GM10248 (cell line): ENCODE measurements at regions not wholly inside any gene's neighbourhood (a gene's known extent, or its start where the extent isn't known, plus 50 kb on each side); places are given as distances from the start of the nearest gene placed in this dataset.

ENCODE experiments used
- CTCF ChIA-PET: fragments of 300-600 bp; sonication (Branson Sonifier 250); formaldehyde crosslinking; extraction: SDS; loops from one replicate; lab custom pipeline; 2021; ENCODE audit warnings: antibody characterized with exemption; lab: Yijun Ruan, JAX
- POLR2A ChIA-PET: fragments of 350-650 bp; sonication (Branson Sonifier 250); formaldehyde crosslinking; extraction: SDS; loops from one replicate; lab custom pipeline; 2020; ENCODE audit warnings: antibody characterized with exemption; lab: Yijun Ruan, JAX
- DNase-seq: peaks from one replicate; pipeline ENCODE4 v3.0.0; 2012; ENCODE audit errors: extremely low spot score
- CTCF ChIP-seq: IDR thresholded peaks from 2 replicates; pipeline ENCODE4 v1.5.1; 2012; ENCODE audit warnings: mild to moderate bottlenecking, low read depth; ENCODE audit errors: extremely low read depth, missing control alignments, control extremely low read depth

GRCh38 chr12:97118796-97119375 lies 211.8 kb downstream of the NEDD1 start:
- TF ChIP-seq CTCF: no peak
- POLR2A ChIA-PET: no interaction called here
- DNase-seq: no peak
- CTCF ChIA-PET: no interaction called here

GRCh38 chr12:97127061-97127460 lies 220.0 kb downstream of the NEDD1 start:
- DNase-seq: no peak
- ChIA-PET CTCF (interaction anchor here (1.1 kb wide), 2 partner anchors 9 to 22 kb away, joined by 4 read pairs; no protein-coding TSS in a partner anchor), POLR2A (no interaction called here)
- no peak for TF ChIP-seq CTCF

- DNase-seq: no peak
- ChIA-PET CTCF (interaction anchor here (1.4 kb wide), 1 partner anchor 273 kb away, joined by 4 read pairs; no protein-coding TSS in a partner anchor), POLR2A (no interaction called here)
These were observed 224.3 kb downstream of the NEDD1 start for GRCh38 chr12:97131220-97131981.

GRCh38 chr12:97132270-97132669 lies 225.2 kb downstream of the NEDD1 start:
- CTCF ChIA-PET: no interaction called here
- no peak for TF ChIP-seq CTCF
- no peak for DNase-seq
- POLR2A ChIA-PET: no interaction called here

More at GRCh38 chr12:97131220-97131981, 224.3 kb downstream of the NEDD1 start:
- TF ChIP-seq CTCF: no peak

- CTCF ChIA-PET: interaction anchor here (1.3 kb wide), 1 partner anchor 14 kb away, joined by 3 read pairs; no protein-coding TSS in a partner anchor
- POLR2A ChIA-PET: no interaction called here
- no peak for TF ChIP-seq CTCF
- no peak for DNase-seq
These were observed 227.4 kb downstream of the NEDD1 start for GRCh38 chr12:97134495-97134894.

- ChIA-PET CTCF (interaction anchor here (0.8 to 1.8 kb wide), 5 partner anchors 9 to 821 kb away, joined by 3 to 7 read pairs (median 4); no protein-coding TSS in a partner anchor), POLR2A (no interaction called here)
- no peak for DNase-seq
- no peak for TF ChIP-seq CTCF
These were observed 233.3 kb downstream of the NEDD1 start for GRCh38 chr12:97140355-97140754.
